Midbrain (tissue), 1 donor: ENCODE measurements at regions not wholly inside any gene's neighbourhood (a gene's known extent, or its start where the extent isn't known, plus 50 kb on each side); places are given as distances from the start of the nearest gene placed in this dataset.
"Not testable (repeated sequence)": the region's sequence is repeated elsewhere in the genome, so short reads cannot be mapped to it uniquely, and the experiment has no call there.

Experiments
- DNase-seq: peaks from one replicate; lab custom pipeline; 2025; lab: John Stamatoyannopoulos, UW

DNA sequence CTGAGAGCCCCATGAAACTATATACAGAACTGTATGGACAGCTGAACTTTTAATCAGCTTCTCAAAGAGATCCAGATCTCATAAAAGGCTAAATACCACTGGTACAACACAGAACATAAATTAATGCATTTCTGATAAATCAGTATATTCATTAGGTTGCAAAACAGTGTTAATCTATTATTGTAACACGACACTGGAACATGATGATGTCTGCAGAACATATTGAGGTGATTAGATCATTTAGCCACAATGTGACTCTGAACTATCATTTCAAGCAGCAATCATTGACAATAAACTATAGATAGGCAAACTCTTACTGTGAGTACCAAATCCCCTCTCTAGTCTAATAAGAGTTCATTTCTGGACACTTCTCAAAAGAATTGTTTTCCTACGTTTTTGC, 50.3 kb downstream of the GASK1B start:
- no peak for DNase-seq

DNA sequence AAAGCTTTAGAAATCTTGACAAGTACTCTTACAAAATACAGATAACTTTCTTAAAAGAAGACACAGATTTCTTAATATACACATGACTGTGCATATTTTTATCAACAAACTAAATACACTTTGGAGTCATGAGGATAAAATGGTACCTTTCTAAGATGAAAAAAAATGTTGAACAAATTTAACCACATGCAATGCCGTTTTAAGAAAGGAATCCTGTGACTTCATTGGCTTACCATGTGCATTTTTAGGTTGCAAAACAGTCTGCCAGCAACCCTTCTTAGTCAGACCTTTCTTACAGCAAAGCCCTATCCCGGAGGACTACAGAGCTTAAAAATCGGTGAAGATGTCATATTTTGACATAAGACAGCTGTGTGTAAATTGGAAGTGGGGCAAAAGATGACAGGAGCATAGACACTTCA, 51.7 kb downstream of the GASK1B start:
- no peak for DNase-seq

DNA sequence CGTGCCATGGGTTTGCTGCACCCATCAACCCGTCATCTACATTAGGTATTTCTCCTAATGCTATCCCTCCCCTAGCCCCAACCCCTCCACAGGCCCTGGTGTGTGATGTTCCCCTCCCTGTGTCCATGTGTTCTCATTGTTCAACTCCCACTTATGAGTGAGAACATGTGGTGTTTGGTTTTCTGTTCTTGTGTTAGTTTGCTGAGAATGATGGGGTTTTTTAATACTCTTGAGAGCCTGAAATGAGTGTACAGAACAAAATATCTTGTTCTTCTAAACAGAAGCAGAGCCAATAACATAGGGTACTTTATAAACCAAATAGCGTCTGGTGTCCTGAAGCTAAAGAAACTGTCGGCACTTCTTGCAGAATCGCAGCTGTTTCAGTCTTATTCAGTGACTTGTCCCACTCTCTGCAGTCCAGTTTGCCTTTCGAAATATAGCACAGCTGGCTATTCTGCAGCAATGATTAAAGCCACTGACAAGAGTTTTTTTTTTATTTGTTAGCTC, 52.1 kb downstream of the GASK1B start:
- DNase-seq, result not testable (repeated sequence)

- no peak for DNase-seq
Observed at GRCh38 chr4:158112611-158113010, 60.2 kb downstream of the GASK1B start.

GRCh38 chr4:158111241-158111640, 61.6 kb downstream of the GASK1B start:
- no peak for DNase-seq

GRCh38 chr4:158102904-158103303, 69.9 kb downstream of the GASK1B start:
- no peak for DNase-seq

- no peak for DNase-seq
Observed at GRCh38 chr4:158099686-158100085, 73.1 kb downstream of the GASK1B start.

DNA sequence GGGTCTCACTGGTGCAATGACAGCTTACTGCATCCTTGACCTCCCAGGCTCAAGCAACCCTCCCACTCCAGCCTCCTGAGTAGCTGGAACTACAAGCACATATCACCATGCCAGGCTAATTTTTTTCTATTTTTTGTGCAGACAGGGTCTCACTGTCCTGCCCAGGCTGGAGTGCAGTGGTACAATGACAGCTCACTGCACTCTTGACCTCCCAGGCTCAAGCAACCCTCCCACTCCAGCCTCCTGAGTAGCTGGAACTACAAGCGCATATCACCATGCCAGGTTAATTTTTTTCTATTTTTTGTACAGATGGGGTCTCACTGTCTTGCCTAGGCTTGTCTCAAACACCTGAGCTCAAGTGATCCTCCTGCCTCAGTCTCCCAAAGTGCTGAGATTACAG, 74.0 kb downstream of the GASK1B start:
- no peak for DNase-seq

- DNase-seq, result no peak
Observed at GRCh38 chr4:158094413-158095134, 78.3 kb downstream of the GASK1B start.

DNA sequence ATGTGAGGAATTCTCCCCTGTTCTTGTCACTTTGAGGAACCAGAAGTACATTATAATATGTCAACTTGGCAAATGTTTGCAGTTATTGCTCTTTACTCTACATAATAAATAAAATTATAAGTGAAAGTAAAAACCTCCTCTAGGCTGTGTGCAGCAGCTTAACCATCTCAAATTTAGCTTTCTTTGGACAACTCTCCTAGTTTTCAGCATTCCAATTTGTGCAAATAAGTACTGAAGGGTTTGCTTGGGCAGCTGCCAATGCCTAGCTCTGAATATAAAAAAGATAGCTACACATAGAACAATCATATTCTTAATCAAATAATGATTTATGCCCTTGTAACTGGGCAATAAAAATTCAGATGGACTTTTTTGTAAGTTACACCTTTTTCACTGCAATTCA, 82.5 kb downstream of the GASK1B start:
- no peak for DNase-seq

DNA sequence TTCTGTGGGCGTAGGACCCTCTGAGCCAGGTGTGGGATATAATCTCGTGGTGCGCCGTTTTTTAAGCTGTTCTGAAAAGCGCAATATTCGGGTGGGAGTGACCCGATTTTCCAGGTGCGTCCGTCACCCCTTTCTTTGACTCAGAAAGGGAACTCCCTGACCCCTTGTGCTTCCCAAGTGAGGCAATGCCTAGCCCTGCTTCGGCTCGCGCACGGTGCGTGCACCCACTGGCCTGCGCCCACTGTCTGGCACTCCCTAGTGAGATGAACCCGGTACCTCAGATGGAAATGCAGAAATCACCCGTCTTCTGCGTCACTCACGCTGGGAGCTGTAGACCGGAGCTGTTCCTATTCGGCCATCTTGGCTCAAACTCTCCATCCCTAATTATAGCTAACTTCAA, 82.9 kb downstream of the GASK1B start:
- not testable (repeated sequence) for DNase-seq

DNA sequence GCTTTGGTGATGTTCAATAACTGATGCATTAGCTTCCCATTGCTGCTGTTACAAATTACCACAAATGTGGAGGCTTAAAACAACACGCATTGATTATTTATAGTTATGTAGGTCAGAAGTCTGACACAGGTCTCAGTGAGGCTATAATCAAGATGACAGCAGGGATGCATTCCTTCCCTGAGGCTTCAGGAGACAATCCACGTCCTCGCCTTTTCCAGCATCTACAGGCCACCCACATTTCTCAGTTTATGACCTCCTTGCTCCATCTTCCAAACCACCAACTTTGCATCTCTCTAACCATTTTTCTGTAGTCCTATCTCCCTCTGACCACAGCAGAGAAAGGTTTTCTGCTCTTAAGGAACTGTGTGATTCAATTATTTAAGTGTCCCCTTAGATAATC, 92.5 kb downstream of the GASK1B start:
- DNase-seq, result no peak

DNA sequence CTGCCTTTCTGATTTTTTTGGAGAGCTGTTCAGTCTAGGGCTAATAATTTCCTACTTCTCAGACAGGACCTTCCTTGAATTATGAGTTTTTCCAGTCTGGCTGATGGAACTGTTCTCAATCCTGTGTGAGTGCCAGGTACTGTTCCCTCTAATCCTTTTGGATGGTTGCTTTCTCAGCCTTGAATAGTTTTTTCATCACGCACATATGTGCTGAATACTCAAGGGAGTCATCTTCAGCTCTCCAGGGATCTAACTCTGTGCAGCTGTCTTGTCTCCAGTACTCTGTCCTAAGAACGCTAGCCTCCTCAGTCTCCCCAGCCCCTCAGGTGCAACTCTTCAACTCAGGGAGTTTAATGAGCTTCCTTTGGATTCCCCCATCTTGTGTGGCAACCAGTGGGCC, 93.2 kb downstream of the GASK1B start:
- DNase-seq, result no peak

DNA sequence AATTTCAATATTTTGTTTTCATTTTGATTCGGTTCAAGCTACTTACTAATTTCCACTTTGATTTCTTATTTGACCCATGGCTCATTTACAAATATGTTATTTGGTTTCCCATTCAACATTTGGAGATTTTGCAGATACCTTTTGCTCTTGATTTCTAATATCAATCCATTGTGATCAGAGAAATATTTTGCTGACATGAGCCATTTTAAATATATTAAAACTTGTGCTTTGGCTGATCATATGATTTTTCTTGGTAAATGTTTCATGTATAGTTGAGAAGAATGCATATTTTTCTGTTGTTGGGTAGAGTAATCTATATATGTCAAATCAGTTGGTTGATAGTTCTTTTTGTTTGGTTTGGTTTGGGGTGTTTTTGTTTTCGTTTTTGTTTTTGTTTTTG, 95.0 kb downstream of the GASK1B start:
- no peak for DNase-seq

GRCh38 chr4:158074851-158075250, 98.0 kb downstream of the GASK1B start:
- DNase-seq, result no peak

DNA sequence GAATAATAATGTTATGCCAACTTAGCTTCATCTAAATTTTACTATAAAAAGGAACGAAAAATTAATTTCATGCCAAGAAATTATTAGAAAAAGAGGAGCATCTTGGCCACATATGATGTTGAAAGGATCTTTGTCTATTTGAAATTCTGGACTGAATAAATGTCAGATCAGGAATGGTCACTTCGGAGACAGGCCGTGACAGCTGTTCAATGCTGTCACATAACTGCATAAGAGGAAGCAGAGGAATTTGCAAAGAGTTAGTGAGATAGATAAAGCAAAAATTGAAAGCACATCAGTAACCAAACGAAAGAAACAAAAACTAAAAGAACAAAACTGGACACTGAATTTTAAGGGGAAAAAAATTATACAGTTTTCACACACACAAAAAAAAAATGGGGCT, 100.9 kb downstream of the GASK1B start:
- no peak for DNase-seq

DNA sequence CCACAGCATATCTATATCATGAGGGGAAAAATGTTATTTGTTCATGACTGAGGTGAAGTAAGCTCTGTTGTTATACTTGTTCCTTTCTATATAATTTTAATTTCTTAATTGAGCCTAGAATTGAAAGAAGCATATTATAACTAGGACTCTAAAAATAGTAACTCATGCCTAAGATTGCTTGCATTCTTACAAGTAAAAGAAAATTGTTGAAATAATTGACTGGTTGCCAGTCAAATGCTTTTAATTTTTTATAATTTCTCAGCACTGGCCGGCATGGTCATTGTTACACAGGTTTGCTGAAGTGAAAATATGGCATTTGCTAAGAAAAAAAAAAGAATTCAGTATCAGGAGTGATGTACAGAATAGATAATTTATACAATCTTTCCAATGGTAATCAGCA, 104.8 kb downstream of the GASK1B start:
- no peak for DNase-seq

DNA sequence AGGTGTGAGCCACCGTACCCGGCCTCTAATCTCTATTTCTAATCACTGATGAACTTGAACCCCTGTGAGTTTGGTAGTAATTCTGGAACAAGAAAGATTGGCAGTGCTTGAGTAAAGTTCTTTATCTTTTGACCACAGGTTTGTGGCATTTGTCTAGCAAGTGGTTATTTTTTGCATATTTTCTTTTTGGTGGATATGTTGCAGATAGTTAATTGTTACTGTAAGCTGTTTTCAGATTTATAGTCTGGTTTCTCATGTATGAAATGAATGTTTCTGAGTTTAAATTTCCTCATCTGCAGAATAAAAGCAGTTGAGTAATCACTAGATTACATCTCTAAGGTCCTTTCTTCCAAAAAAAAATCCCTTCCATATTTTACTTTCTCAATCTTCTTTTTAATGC, 105.2 kb downstream of the GASK1B start:
- no peak for DNase-seq

DNA sequence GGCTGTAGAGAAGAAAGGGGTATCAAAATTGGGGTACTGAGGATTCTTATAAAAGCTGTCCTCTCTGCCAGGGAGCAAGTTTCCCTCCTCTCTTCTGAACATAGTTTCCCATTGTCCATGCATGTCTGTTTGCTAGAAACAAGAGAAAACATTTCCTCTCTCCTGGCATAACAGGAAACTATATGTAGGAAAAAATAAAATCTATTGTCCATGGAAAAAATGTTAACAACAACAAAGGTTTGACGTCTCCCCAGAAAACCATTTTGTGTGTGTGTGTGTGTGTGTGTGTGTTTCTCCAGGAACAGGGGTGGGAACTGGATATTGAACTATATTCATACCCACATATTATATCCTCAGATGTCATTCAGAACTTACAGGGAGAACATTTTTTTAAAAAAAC, 107.2 kb downstream of the GASK1B start:
- DNase-seq, result no peak

DNA sequence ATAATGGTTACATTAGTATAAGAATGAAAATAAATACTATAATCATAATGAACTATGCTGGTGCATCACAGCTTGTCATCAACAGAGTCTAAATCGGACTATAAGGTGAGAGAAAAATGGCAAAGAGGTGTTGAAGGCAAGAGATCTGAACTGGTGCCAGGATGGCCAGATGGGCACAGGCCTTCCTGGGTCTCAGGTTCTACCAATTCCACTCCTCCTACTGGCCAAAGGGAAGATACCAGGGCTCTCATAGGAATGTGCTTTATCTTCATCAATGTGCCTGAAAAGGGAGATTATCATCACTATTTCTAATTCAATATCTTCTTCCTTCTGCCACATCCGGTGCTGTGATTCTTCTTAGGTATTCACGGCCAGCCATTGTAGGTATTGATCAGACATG, 107.6 kb downstream of the GASK1B start:
- no peak for DNase-seq

DNA sequence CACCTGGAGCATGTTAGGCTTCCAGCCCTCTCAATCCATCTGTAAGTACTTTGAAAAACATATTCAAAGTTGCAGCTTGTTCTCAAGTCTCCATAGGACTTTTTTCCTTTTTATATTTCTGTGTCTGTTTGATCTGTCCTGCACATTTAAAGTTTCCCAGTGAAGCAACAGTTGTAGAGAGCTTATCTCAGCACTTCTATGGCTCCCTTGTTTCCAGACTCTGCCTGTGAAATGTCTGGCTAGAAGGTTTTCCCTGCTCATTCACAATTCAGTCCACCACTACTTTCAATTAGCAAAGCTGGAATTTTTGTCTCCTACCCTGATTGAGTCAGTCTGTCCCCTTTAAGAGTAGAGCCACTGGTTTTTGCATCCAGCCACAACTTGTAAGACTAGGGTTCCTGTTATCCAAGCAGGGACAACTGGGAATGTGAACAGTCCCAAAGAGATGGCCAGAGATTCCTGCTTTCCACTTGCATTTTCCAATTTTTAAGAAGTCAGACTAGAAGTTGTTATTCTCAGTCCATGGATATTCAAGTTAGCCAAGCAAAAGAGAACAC, 116.1 kb downstream of the GASK1B start:
- no peak for DNase-seq

DNA sequence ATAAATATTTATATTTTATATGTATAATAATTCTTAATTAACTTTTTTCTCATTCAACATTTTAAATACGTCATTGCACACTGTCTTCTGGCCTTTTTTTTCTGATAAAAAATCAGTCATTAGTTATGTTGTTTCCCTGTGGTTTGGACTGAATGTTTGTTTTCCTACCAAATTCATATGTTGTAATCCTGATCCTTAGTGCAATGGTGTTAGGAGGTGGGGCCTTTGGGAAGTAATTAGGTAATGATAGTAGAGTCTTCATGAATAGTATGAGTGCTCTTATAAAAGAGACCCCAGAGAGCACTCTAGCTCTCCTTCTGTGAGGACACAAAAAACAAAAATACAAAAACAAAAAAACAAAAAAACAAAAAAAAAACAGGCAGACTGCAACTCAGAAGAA, 117.2 kb downstream of the GASK1B start:
- no peak for DNase-seq

DNA sequence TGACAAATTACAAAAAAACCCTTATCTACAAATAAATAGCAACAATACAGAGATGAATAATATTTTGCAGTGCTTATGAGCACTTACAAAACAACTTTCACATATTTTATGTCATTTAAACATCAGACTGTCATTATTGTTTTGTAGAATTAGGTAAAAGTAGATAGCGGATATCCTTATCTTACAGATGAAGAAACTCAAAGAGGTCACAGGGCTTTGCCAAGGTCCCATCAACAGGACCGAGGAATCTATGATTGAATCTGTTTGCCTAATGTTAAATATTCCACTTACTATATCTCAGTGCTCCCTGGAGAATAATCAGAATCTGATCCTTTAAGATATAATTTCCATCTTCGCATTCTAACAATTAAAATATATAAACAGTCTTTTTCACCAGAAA, 119.0 kb downstream of the GASK1B start:
- DNase-seq, result no peak

DNA sequence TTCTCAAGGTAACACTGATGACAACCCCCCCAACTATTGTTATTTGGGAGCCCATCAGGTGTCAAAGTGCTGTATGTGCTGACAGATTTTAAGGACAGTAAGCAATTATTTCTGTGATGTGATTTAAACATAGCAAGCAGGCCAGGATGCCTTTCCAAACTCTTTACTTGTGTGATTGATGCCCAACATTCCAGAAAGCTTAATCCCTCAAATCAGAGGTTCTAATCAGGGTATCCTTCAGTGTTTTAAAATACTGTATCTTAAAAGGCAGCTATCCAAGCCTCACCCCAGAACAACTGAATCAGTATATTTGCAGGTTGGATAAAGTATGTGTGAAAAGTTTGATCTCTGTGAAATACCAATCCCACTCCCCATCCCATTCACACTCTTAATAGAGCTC, 119.7 kb downstream of the GASK1B start:
- no peak for DNase-seq
